MM.1S (cell line): ENCODE measurements at regions not wholly inside any gene's neighbourhood (a gene's known extent, or its start where the extent isn't known, plus 50 kb on each side); places are given as distances from the start of the nearest gene placed in this dataset.
"Not testable (repeated sequence)": the region's sequence is repeated elsewhere in the genome, so short reads cannot be mapped to it uniquely, and the experiment has no call there.

ENCODE experiments used
- DNase-seq: peaks from one replicate; pipeline ENCODE4 v3.0.0-alpha.2; 2015
- H2AFZ ChIP-seq: fragments of 300-600 bp; sonication (generic); 2 replicates; pipeline ENCODE4 v1.6.0; 2016; ENCODE audit warnings: antibody characterized with exemption, low read length
- H3F3A ChIP-seq: fragments of 300-600 bp; sonication (generic); 2 replicates; pipeline ENCODE4 v1.6.1; 2016; ENCODE audit warnings: mild to moderate bottlenecking, antibody characterized with exemption, low read length, moderate library complexity, mixed read lengths; ENCODE audit not compliant: insufficient read depth
- H3K27ac ChIP-seq: fragments of 300-600 bp; sonication (generic); 2 replicates; pipeline ENCODE4 v1.5.1; 2016; ENCODE audit warnings: mild to moderate bottlenecking, low read length
- H3K27me3 ChIP-seq: fragments of 300-600 bp; sonication (generic); replicated peaks from 2 replicates; pipeline ENCODE4 v1.6.0; 2016; ENCODE audit warnings: low read length; ENCODE audit not compliant: insufficient read depth
- H3K36me3 ChIP-seq: fragments of 300-600 bp; sonication (generic); replicated peaks from 2 replicates; pipeline ENCODE4 v1.6.1; 2016; ENCODE audit warnings: mild to moderate bottlenecking, low read length, mixed read lengths; ENCODE audit not compliant: insufficient read depth
- H3K4me1 ChIP-seq: fragments of 300-600 bp; sonication (generic); 2 replicates; pipeline ENCODE4 v1.6.1; 2016; ENCODE audit warnings: low read length, mixed read lengths
- H3K4me2 ChIP-seq: fragments of 300-600 bp; sonication (generic); 2 replicates; pipeline ENCODE4 v1.6.0; 2016; ENCODE audit warnings: low read depth, low read length
- H3K4me3 ChIP-seq: fragments of 300-600 bp; sonication (generic); 2 replicates; pipeline ENCODE4 v1.5.1; 2016; ENCODE audit warnings: low read length, mixed read lengths
- H3K79me2 ChIP-seq: fragments of 300-600 bp; sonication (generic); 2 replicates; pipeline ENCODE4 v1.6.1; 2016; ENCODE audit warnings: mixed run types, low read length, mixed read lengths
- H3K9ac ChIP-seq: fragments of 300-600 bp; sonication (generic); 2 replicates; pipeline ENCODE4 v1.6.1; 2016; ENCODE audit warnings: low read length, mixed read lengths
- H3K9me2 ChIP-seq: fragments of 300-600 bp; sonication (generic); replicated peaks from 2 replicates; pipeline ENCODE4 v1.6.1; 2016; ENCODE audit warnings: mild to moderate bottlenecking, low read length, mixed read lengths; ENCODE audit not compliant: insufficient read depth
- H3K9me3 ChIP-seq: fragments of 300-600 bp; sonication (generic); replicated peaks from 2 replicates; pipeline ENCODE4 v1.6.1; 2016; ENCODE audit warnings: mild to moderate bottlenecking, low read length, mixed read lengths; ENCODE audit not compliant: insufficient read depth
- H4K20me1 ChIP-seq: fragments of 300-600 bp; sonication (generic); 2 replicates; pipeline ENCODE4 v1.6.1; 2016; ENCODE audit warnings: mild to moderate bottlenecking, low read length, moderate library complexity, mixed read lengths; ENCODE audit not compliant: insufficient read depth

GRCh38 chr9:138214548-138214947 lies 337.0 kb downstream of the CACNA1B start:
- H3K4me3 ChIP-seq = not testable (repeated sequence)

GRCh38 chr9:138215588-138215987 lies 338.0 kb downstream of the CACNA1B start:
- not testable (repeated sequence) for H3K27ac ChIP-seq, H3K9me2 ChIP-seq, H3K36me3 ChIP-seq, H4K20me1 ChIP-seq, H3K79me2 ChIP-seq, H3K4me2 ChIP-seq, H3K9ac ChIP-seq, H3K4me3 ChIP-seq, H3K27me3 ChIP-seq, H3K4me1 ChIP-seq, DNase-seq, H2AFZ ChIP-seq, H3F3A ChIP-seq, H3K9me3 ChIP-seq

More at GRCh38 chr9:138214548-138214947, 337.0 kb downstream of the CACNA1B start:
- not testable (repeated sequence) for H3K9me3 ChIP-seq, H3K9me2 ChIP-seq, H3K27ac ChIP-seq, H4K20me1 ChIP-seq, H3K9ac ChIP-seq, H3F3A ChIP-seq, H3K36me3 ChIP-seq, H3K4me2 ChIP-seq, H3K79me2 ChIP-seq, DNase-seq, H3K4me1 ChIP-seq, H2AFZ ChIP-seq, H3K27me3 ChIP-seq

GRCh38 chr9:138216817-138217216 lies 339.2 kb downstream of the CACNA1B start:
- not testable (repeated sequence) for H3K79me2 ChIP-seq, H3K4me3 ChIP-seq, DNase-seq, H3K36me3 ChIP-seq, H4K20me1 ChIP-seq, H3K9ac ChIP-seq, H3K4me2 ChIP-seq, H3K9me2 ChIP-seq, H3F3A ChIP-seq, H3K27ac ChIP-seq, H2AFZ ChIP-seq, H3K27me3 ChIP-seq, H3K9me3 ChIP-seq, H3K4me1 ChIP-seq

GRCh38 chr9:138217284-138217850 lies 339.8 kb downstream of the CACNA1B start:
- H3K4me1 ChIP-seq, H3K27me3 ChIP-seq, H3K79me2 ChIP-seq, DNase-seq, H3K4me3 ChIP-seq, H3K9me3 ChIP-seq, H2AFZ ChIP-seq, H4K20me1 ChIP-seq, H3K4me2 ChIP-seq, H3K36me3 ChIP-seq, H3K27ac ChIP-seq, H3F3A ChIP-seq, H3K9ac ChIP-seq, H3K9me2 ChIP-seq: not testable (repeated sequence)

- not testable (repeated sequence) for DNase-seq, H3F3A ChIP-seq, H3K79me2 ChIP-seq, H3K36me3 ChIP-seq, H4K20me1 ChIP-seq, H3K27me3 ChIP-seq, H2AFZ ChIP-seq, H3K27ac ChIP-seq, H3K9me2 ChIP-seq, H3K4me2 ChIP-seq, H3K4me3 ChIP-seq, H3K9me3 ChIP-seq, H3K9ac ChIP-seq, H3K4me1 ChIP-seq
Observed at GRCh38 chr9:138219249-138219648, 341.7 kb downstream of the CACNA1B start.

GRCh38 chr9:138221446-138222054 lies 344.0 kb downstream of the CACNA1B start:
- not testable (repeated sequence) for H3K4me3 ChIP-seq, H3K4me1 ChIP-seq, H3K9ac ChIP-seq, H3K27me3 ChIP-seq, H3K4me2 ChIP-seq, H4K20me1 ChIP-seq, H3K9me2 ChIP-seq, H2AFZ ChIP-seq, H3K79me2 ChIP-seq, H3K9me3 ChIP-seq, H3K27ac ChIP-seq, DNase-seq, H3K36me3 ChIP-seq, H3F3A ChIP-seq

- not testable (repeated sequence) for H4K20me1 ChIP-seq, H3K27ac ChIP-seq, H3K27me3 ChIP-seq, H3K9me2 ChIP-seq, H2AFZ ChIP-seq, DNase-seq, H3K4me2 ChIP-seq, H3K79me2 ChIP-seq, H3K4me1 ChIP-seq, H3K9me3 ChIP-seq, H3F3A ChIP-seq, H3K36me3 ChIP-seq, H3K4me3 ChIP-seq, H3K9ac ChIP-seq
Observed at GRCh38 chr9:138237099-138237498, 359.5 kb downstream of the CACNA1B start.

- not testable (repeated sequence) for DNase-seq, H3K9me3 ChIP-seq, H3K9me2 ChIP-seq, H3K4me3 ChIP-seq, H3K9ac ChIP-seq, H3K79me2 ChIP-seq, H4K20me1 ChIP-seq, H3K27me3 ChIP-seq, H3F3A ChIP-seq, H3K4me1 ChIP-seq, H2AFZ ChIP-seq, H3K27ac ChIP-seq, H3K4me2 ChIP-seq, H3K36me3 ChIP-seq
Observed at GRCh38 chr9:138282903-138283302, 405.3 kb downstream of the CACNA1B start.
